Esophagus (tissue), 2 donors: ENCODE measurements at regions not wholly inside any gene's neighbourhood (a gene's known extent, or its start where the extent isn't known, plus 50 kb on each side); places are given as distances from the start of the nearest gene placed in this dataset.
A peak's percentile ranks its signal among the peaks of the same experiment; 100 is the strongest.

Experiments
- H3K27ac ChIP-seq, 2 donors: one replicate each; pipeline ENCODE4 v1.5.1; 2013; ENCODE audit warnings: low read depth in 2 of 2, mild to moderate bottlenecking in 2 of 2, inconsistent platforms in 1 of 2, low read length in 1 of 2, moderate library complexity in 1 of 2
- H3K27me3 ChIP-seq, 2 donors: one replicate each; pipeline ENCODE4 v1.6.1; 2013; ENCODE audit warnings: low read length in 2 of 2, control low read depth in 1 of 2, mild to moderate bottlenecking in 1 of 2; ENCODE audit not compliant: insufficient read depth in 2 of 2, control insufficient read depth in 1 of 2
- H3K36me3 ChIP-seq, 2 donors: one replicate each; pipeline ENCODE4 v1.6.1; 2013; ENCODE audit warnings: low read length in 1 of 2; ENCODE audit not compliant: control insufficient read depth in 2 of 2, insufficient read depth in 2 of 2
- H3K4me1 ChIP-seq, 2 donors: one replicate each; pipeline ENCODE4 v1.6.1; 2013; ENCODE audit warnings: low read length in 1 of 2; ENCODE audit not compliant: control insufficient read depth in 2 of 2, insufficient read depth in 2 of 2
- H3K4me3 ChIP-seq, 2 donors: one replicate each; pipeline ENCODE4 v1.5.1; 2013; ENCODE audit warnings: low read length in 2 of 2, mild to moderate bottlenecking in 2 of 2, low read depth in 1 of 2, moderate library complexity in 1 of 2
- H3K9me3 ChIP-seq, 2 donors: one replicate each; pipeline ENCODE4 v1.6.1; 2013; ENCODE audit warnings: mild to moderate bottlenecking in 2 of 2, low read depth in 1 of 2, low read length in 1 of 2, moderate library complexity in 1 of 2; ENCODE audit not compliant: control insufficient read depth in 2 of 2, insufficient read depth in 1 of 2
- WGBS, 2 donors: extraction: QIAGEN DNeasy Blood & Tissue Kit; methylation state at CpG; one replicate each; pipeline ENCODE4 v1.1.7; 2013; 5-methylcytosine and 5-hydroxymethylcytosine counted together
- donor health status: healthy with polysubstance abuse.
- donor health status: Bipolar disorder and iron deficiency.

GRCh38 chr20:2231701-2232100 is 64.1 kb upstream of the TGM3 start:
- Histone ChIP-seq H3K4me3 (no peak overlapping the region), H3K36me3 (no peaks in the 10 kb centered on the region), H3K4me1 (no peaks in the 10 kb centered on the region), H3K9me3 (no peaks in the 10 kb centered on the region), H3K27me3 (no peaks in the 10 kb centered on the region), H3K27ac (peak overlapping the region; percentile 61 to 87)
- 91 to 92% methylated on average over 7 of the region's 7 CpGs for WGBS, 2 donors

DNA sequence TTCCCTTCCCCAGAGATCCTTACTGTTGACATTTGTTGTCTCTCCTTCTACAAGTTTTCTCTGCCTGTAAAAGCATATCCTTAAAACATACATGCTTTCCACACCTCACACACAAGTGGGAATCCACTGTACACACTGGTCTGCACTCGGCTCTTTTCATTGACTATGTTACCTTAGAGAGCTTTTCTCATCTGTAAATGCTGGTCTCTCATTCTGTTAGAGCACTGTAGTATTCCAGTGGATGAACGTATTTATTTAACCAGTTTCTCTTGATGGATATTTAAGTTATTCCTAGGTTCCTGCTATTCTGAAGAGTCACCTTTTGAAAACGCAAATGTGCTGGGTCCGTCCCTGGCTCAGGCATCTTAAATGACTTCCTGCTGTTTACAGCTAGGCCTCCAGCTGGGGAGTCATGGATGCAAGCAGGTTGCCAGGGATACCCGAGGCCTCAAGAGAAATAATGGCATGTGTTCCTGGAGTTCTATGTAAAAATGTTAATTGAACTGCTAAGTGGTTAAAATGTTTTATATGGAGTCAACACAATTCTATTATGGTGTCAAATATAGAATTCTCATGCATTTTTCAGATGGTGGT is 61.1 kb upstream of the TGM3 start:
- Histone ChIP-seq H3K4me1 (peaks cover 0 to 4% of the 10 kb centered on the region in 2 donors), H3K27me3 (no peaks in the 10 kb centered on the region), H3K4me3 (no peak overlapping the region), H3K27ac (no peak overlapping the region), H3K36me3 (no peaks in the 10 kb centered on the region), H3K9me3 (no peaks in the 10 kb centered on the region)
- WGBS, 2 donors: 64 to 65% methylated on average over 5 of the region's 5 CpGs

GRCh38 chr20:2236256-2236655 is 59.5 kb upstream of the TGM3 start:
- WGBS, 2 donors: 47 to 50% methylated on average over 13 of the region's 13 CpGs
- Histone ChIP-seq H3K27ac (peak overlapping the region; percentile 67 to 96), H3K9me3 (no peaks in the 10 kb centered on the region), H3K4me1 (peaks cover 0 to 4% of the 10 kb centered on the region in 2 donors), H3K36me3 (no peaks in the 10 kb centered on the region), H3K4me3 (peak overlapping the region in 1 of 2 donors; percentile 38), H3K27me3 (no peaks in the 10 kb centered on the region)

GRCh38 chr20:2237059-2237458 is 58.7 kb upstream of the TGM3 start:
- Histone ChIP-seq H3K4me1 (peaks cover 0 to 4% of the 10 kb centered on the region in 2 donors), H3K27ac (peak overlapping the region; percentile 67 to 96), H3K27me3 (no peaks in the 10 kb centered on the region), H3K9me3 (no peaks in the 10 kb centered on the region), H3K36me3 (no peaks in the 10 kb centered on the region), H3K4me3 (peak overlapping the region in 1 of 2 donors; percentile 38)
- 44 to 56% methylated on average over 11 of the region's 11 CpGs for WGBS, 2 donors

DNA sequence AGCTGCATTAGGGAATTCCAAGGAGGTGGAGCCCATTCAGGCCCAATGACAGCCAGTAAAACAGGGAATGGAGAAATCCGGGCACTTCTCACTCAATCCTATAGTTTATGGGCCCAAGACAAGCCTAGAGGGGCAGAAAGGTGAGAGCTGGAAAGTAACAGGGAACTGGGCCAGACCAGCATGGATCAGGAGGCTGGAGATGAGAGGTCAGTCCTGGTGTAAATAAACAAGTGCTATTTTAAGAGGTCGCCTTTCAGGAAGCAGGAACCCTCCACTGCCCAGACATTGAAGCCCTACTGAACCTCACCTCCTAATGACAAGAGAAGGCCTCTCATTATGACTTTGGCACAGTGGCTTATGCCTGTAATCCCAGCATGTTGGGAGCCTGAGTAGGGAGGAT is 57.2 kb upstream of the TGM3 start:
- H3K36me3 ChIP-seq: no peaks in the 10 kb centered on the region
- WGBS, 2 donors: 78 to 82% methylated on average over 2 of the region's 2 CpGs
- no peaks in the 10 kb centered on the region for H3K9me3 ChIP-seq
- peaks cover 0 to 4% of the 10 kb centered on the region in 2 donors for H3K4me1 ChIP-seq
- H3K27ac ChIP-seq: peak overlapping the region; percentile 46 to 74
- H3K27me3 ChIP-seq: no peaks in the 10 kb centered on the region
- H3K4me3 ChIP-seq: no peak overlapping the region

DNA sequence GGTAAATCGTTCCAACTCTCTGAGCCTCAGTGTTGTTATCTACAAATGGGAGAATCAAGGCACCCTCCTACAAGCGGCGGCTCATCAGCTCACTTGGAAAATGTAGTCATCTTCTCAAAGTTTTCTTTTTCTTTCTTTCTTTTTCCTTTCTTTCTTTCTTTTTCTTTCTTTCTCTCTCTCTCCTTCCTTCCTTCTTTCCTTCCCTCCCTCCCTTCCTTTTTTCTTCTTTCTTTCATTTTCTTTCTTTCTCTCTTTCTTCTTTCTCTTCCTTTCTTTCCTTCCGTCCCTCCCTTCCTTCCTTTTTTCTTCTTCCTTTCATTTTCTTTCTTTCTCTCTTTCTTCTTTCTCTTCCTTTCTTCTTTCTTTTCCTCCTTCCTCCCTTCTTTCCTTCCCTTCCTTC is 55.0 kb upstream of the TGM3 start:
- H3K4me3 ChIP-seq: no peak overlapping the region
- H3K4me1 ChIP-seq: peaks cover 0 to 4% of the 10 kb centered on the region in 2 donors
- H3K36me3 ChIP-seq: no peaks in the 10 kb centered on the region
- no peaks in the 10 kb centered on the region for H3K9me3 ChIP-seq
- no peak overlapping the region for H3K27ac ChIP-seq
- no peaks in the 10 kb centered on the region for H3K27me3 ChIP-seq
- 87 to 92% methylated on average over 4 of the region's 4 CpGs for WGBS, 2 donors

DNA sequence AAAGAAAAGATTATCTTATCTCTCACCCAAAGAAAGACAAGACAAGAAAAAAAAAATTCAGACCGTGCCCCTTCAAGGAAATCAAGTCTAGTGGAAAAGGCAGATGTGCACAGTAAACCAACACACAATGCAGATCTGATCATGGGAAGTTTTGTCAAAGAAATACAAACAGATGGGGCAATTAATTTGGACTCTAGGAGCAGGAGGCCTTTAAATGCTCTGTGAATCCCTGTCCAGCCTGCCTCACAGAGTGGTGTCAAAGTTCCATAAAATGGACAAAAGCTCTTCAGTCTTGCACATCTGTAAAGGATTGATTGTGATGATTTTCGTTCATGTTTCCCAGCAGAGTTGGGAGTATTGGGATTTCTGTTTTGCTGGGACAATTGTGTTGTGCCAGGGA is 53.1 kb upstream of the TGM3 start:
- H3K4me1 ChIP-seq: no peaks in the 10 kb centered on the region
- no peaks in the 10 kb centered on the region for H3K27me3 ChIP-seq
- H3K4me3 ChIP-seq: no peak overlapping the region
- 70 to 75% methylated on average over 2 of the region's 2 CpGs for WGBS, 2 donors
- no peaks in the 10 kb centered on the region for H3K36me3 ChIP-seq
- H3K27ac ChIP-seq: no peak overlapping the region
- no peaks in the 10 kb centered on the region for H3K9me3 ChIP-seq

GRCh38 chr20:2244523-2244922 is 51.3 kb upstream of the TGM3 start:
- no peaks in the 10 kb centered on the region for H3K36me3 ChIP-seq
- H3K27me3 ChIP-seq: no peaks in the 10 kb centered on the region
- no peak overlapping the region for H3K4me3 ChIP-seq
- peak overlapping the region in 1 of 2 donors; percentile 21 for H3K27ac ChIP-seq
- no peaks in the 10 kb centered on the region for H3K9me3 ChIP-seq
- WGBS, 2 donors: 76 to 80% methylated on average over 4 of the region's 4 CpGs
- H3K4me1 ChIP-seq: no peaks in the 10 kb centered on the region

DNA sequence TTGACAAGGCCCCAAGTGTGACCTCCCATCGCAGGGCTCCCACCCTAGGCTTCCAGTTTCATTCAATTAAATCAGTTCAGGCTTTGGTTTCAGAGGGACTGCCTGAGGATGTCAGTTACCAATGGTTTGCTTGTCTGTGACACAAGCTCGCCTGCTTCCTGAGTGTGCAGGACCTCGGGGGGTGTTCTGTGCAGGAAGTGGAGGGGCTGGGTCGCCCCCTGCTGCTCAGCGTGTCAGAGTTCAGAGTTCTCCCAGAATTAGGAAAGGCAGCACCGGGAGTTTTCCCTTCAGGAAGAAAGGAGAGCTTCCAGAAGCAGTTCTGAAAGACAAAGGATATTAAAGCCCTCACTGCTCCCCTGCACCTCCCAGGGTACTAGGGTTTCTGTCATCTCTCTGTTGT is 50.8 kb upstream of the TGM3 start:
- Histone ChIP-seq H3K27me3 (no peaks in the 10 kb centered on the region), H3K36me3 (no peaks in the 10 kb centered on the region), H3K27ac (peak overlapping the region in 1 of 2 donors; percentile 21), H3K9me3 (no peaks in the 10 kb centered on the region), H3K4me3 (no peak overlapping the region), H3K4me1 (no peaks in the 10 kb centered on the region)
- 46 to 54% methylated on average over 6 of the region's 6 CpGs for WGBS, 2 donors

DNA sequence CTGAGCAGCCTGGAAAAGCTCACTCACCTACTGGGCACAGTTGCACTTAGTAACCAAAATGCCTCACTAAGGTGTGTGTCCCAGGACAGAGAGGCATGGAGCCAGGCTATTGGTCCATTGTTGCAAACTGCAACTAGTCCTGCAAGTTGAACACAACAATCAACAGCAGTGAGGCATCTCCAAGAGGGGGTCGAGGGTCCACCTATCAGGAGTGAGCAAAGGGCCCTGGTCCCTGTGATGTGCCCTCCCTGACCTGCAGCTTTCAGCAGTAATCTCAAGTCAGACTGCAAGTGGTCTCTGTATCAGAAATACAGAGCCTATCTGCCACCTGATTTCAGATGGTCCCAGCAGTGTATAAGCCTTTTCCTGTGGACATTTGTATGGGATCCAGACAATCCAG is 50.2 kb upstream of the TGM3 start:
- Histone ChIP-seq H3K36me3 (no peaks in the 10 kb centered on the region), H3K4me1 (no peaks in the 10 kb centered on the region), H3K4me3 (no peak overlapping the region), H3K27me3 (no peaks in the 10 kb centered on the region), H3K27ac (no peak overlapping the region), H3K9me3 (no peaks in the 10 kb centered on the region)
- 17 to 36% methylated on average over 1 of the region's 1 CpG for WGBS, 2 donors
